PC-3 (cell line): ENCODE measurements at regions not wholly inside any gene's neighbourhood (a gene's known extent, or its start where the extent isn't known, plus 50 kb on each side); places are given as distances from the start of the nearest gene placed in this dataset.

ENCODE experiments used
- ATAC-seq: fragments of 200-7000 bp; cut with Tn5 transposase; 2 replicates; pipeline ENCODE4 v1.9.1; 2020; ENCODE audit warnings: mild to moderate bottlenecking, moderate library complexity
- BruUV-seq: library from RNA; stranded (reverse); fragments of 400-500 nt; replicated peaks from 2 replicates; lab custom pipeline; 2021; lab: Mats Ljungman, UMichigan
- CTCF ChIA-PET: fragments of 300-600 bp; sonication (Branson Sonifier 250); formaldehyde crosslinking; loops from one replicate; lab custom pipeline; 2022; ENCODE audit warnings: antibody characterized with exemption; lab: Charles Lee
- POLR2A ChIA-PET: fragments of 300-600 bp; sonication (Branson Sonifier 250); formaldehyde crosslinking; loops from one replicate; lab custom pipeline; 2022; ENCODE audit warnings: antibody characterized with exemption; ENCODE audit not compliant: unreplicated experiment; lab: Charles Lee
- DNase-seq: peaks from one replicate; pipeline ENCODE4 v3.0.0-alpha.2; 2015
- H2AFZ ChIP-seq: fragments of 300-600 bp; sonication (generic); 2 replicates; pipeline ENCODE4 v1.6.0; 2016; ENCODE audit warnings: antibody characterized with exemption, low read length
- H3F3A ChIP-seq: fragments of 300-600 bp; sonication (generic); one replicate; pipeline ENCODE4 v1.6.0; 2017; ENCODE audit warnings: antibody characterized with exemption, low read length, control low read depth, mild to moderate bottlenecking; ENCODE audit not compliant: unreplicated experiment
- H3K27ac ChIP-seq: fragments of 300-600 bp; sonication (generic); 2 replicates; pipeline ENCODE4 v1.5.1; 2016; ENCODE audit warnings: mild to moderate bottlenecking, low read length
- H3K27me3 ChIP-seq: fragments of 300-600 bp; sonication (generic); 2 replicates; pipeline ENCODE4 v1.6.1; 2016; ENCODE audit warnings: low read length, mixed read lengths
- H3K36me3 ChIP-seq: fragments of 300-600 bp; sonication (generic); 2 replicates; pipeline ENCODE4 v1.6.1; 2016; ENCODE audit warnings: low read depth, mixed run types, low read length, mixed read lengths
- H3K4me1 ChIP-seq: fragments of 300-600 bp; sonication (generic); 2 replicates; pipeline ENCODE4 v1.5.1; 2016; ENCODE audit warnings: low read length; ENCODE audit not compliant: insufficient read depth
- H3K4me2 ChIP-seq: fragments of 300-600 bp; sonication (generic); 2 replicates; pipeline ENCODE4 v1.6.0; 2016; ENCODE audit warnings: low read length
- H3K4me3 ChIP-seq: fragments of 300-600 bp; sonication (generic); 2 replicates; pipeline ENCODE4 v1.5.1; 2016; ENCODE audit warnings: mild to moderate bottlenecking, low read length, mixed read lengths
- H3K79me2 ChIP-seq: fragments of 300-600 bp; sonication (generic); 2 replicates; pipeline ENCODE4 v1.6.1; 2017; ENCODE audit warnings: low read length, mixed read lengths
- H3K9ac ChIP-seq: fragments of 300-600 bp; sonication (generic); 2 replicates; pipeline ENCODE4 v1.6.0; 2016; ENCODE audit warnings: mild to moderate bottlenecking, low read length
- H3K9me2 ChIP-seq: fragments of 300-600 bp; sonication (generic); replicated peaks from 2 replicates; pipeline ENCODE4 v1.6.1; 2016; ENCODE audit warnings: mixed run types, low read length, mixed read lengths
- H3K9me3 ChIP-seq: fragments of 300-600 bp; sonication (generic); 2 replicates; pipeline ENCODE4 v1.6.1; 2016; ENCODE audit warnings: low read length, mixed read lengths
- H4K20me1 ChIP-seq: fragments of 300-600 bp; sonication (generic); 2 replicates; pipeline ENCODE4 v1.6.1; 2016; ENCODE audit warnings: low read length, mixed read lengths
- CTCF ChIP-seq: fragments of 300-600 bp; sonication (generic); conservative IDR thresholded peaks from 2 replicates; pipeline ENCODE4 v1.5.1; 2017; ENCODE audit warnings: antibody characterized with exemption, low read depth, mild to moderate bottlenecking, low read length
- EZH2 ChIP-seq: fragments of 300-600 bp; sonication (generic); IDR thresholded peaks from one replicate; pipeline ENCODE4 v1.6.1; 2017; ENCODE audit warnings: antibody characterized with exemption, mild to moderate bottlenecking, low read length; ENCODE audit not compliant: unreplicated experiment
- EZH2phosphoT487 ChIP-seq: fragments of 300-600 bp; sonication (generic); IDR thresholded peaks from 2 replicates; pipeline ENCODE4 v1.6.1; 2018; ENCODE audit warnings: mild to moderate bottlenecking, antibody characterized with exemption, low read length, borderline replicate concordance
- intact Hi-C: fragments of 100-400 bp; cut with micrococcal nuclease; formaldehyde crosslinking; loops from 2 replicates; pipeline ENCODE4 v1.9.0; 2023

GRCh38 chr9:79341561-79341960, 230.2 kb upstream of the TLE4 start:
- H3K36me3 ChIP-seq: no peaks in the 10 kb centered on the region
- DNase-seq (peak; percentile 31), ATAC-seq (0 out of 2 replicates have a peak, but pooled peaks have one; percentile 27)
- no TSS peak for BruUV-seq
- no peaks in the 10 kb centered on the region for H3K9me3 ChIP-seq
- no peaks in the 10 kb centered on the region for H3K27me3 ChIP-seq
- POLR2A ChIA-PET: no interaction called here
- no peak overlapping the region for H3K4me3 ChIP-seq
- H3F3A ChIP-seq: no peaks in the 10 kb centered on the region
- H3K4me1 ChIP-seq: no peaks in the 10 kb centered on the region
- CTCF ChIA-PET: no interaction called here
- H4K20me1 ChIP-seq: no peaks in the 10 kb centered on the region
- intact Hi-C loops: no loop called here
- H3K79me2 ChIP-seq: no peaks in the 10 kb centered on the region
- no peaks in the 10 kb centered on the region for H3K9me2 ChIP-seq
- TF ChIP-seq CTCF (no peak), EZH2phosphoT487 (no peak), EZH2 (no peak)
- no peak overlapping the region for H3K27ac ChIP-seq
- 0 out of 2 replicates have a peak overlapping the region, but pooled peaks have one; percentile 6 for H2AFZ ChIP-seq
- no peak overlapping the region for H3K4me2 ChIP-seq
- H3K9ac ChIP-seq: no peak overlapping the region

- H3K9ac ChIP-seq: no peak overlapping the region
- no peak for TF ChIP-seq CTCF
- no peak for TF ChIP-seq EZH2
- TF ChIP-seq EZH2phosphoT487: no peak
- no peak overlapping the region for H3K27ac ChIP-seq
- ATAC-seq (no peak), DNase-seq (no peak)
- no peaks in the 10 kb centered on the region for H3K9me2 ChIP-seq
- intact Hi-C loops: no loop called here
- no peaks in the 10 kb centered on the region for H4K20me1 ChIP-seq
- no peaks in the 10 kb centered on the region for H3K27me3 ChIP-seq
- no peaks in the 10 kb centered on the region for H3K9me3 ChIP-seq
- no peaks in the 10 kb centered on the region for H3K79me2 ChIP-seq
- no peak overlapping the region for H3K4me2 ChIP-seq
- no peaks in the 10 kb centered on the region for H3K4me1 ChIP-seq
- H2AFZ ChIP-seq: no peak overlapping the region
- BruUV-seq: no TSS peak
- H3F3A ChIP-seq: no peaks in the 10 kb centered on the region
- POLR2A ChIA-PET: no interaction called here
- CTCF ChIA-PET: no interaction called here
- no peak overlapping the region for H3K4me3 ChIP-seq
- H3K36me3 ChIP-seq: no peaks in the 10 kb centered on the region
Measured at GRCh38 chr9:79346350-79347020, 225.3 kb upstream of the TLE4 start.

- POLR2A ChIA-PET: no interaction called here
- BruUV-seq: no TSS peak
- intact Hi-C loops: no loop called here
- DNase-seq (no peak), ATAC-seq (no peak)
- H3K4me1 ChIP-seq: peaks cover 3% of the 10 kb centered on the region; the same call in 1 of the 2 replicates
- H4K20me1 ChIP-seq: no peaks in the 10 kb centered on the region
- H2AFZ ChIP-seq: no peak overlapping the region
- H3K9me2 ChIP-seq: no peaks in the 10 kb centered on the region
- no peak overlapping the region for H3K4me2 ChIP-seq
- no peak overlapping the region for H3K4me3 ChIP-seq
- H3F3A ChIP-seq: no peaks in the 10 kb centered on the region
- no peak overlapping the region for H3K9ac ChIP-seq
- CTCF ChIA-PET: no interaction called here
- H3K79me2 ChIP-seq: no peaks in the 10 kb centered on the region
- H3K27ac ChIP-seq: no peak overlapping the region
- H3K27me3 ChIP-seq: no peaks in the 10 kb centered on the region
- H3K9me3 ChIP-seq: no peaks in the 10 kb centered on the region
- TF ChIP-seq EZH2: no peak
- no peak for TF ChIP-seq EZH2phosphoT487
- no peak for TF ChIP-seq CTCF
- no peaks in the 10 kb centered on the region for H3K36me3 ChIP-seq
Measured at GRCh38 chr9:79352322-79352721, 219.4 kb upstream of the TLE4 start.
